H9 (cell line): ENCODE measurements at regions not wholly inside any gene's neighbourhood (a gene's known extent, or its start where the extent isn't known, plus 50 kb on each side); places are given as distances from the start of the nearest gene placed in this dataset.

Source experiments
- DNase-seq: peaks from one replicate; pipeline ENCODE4 v3.0.0-alpha.2; 2017
- H2AFZ ChIP-seq: one replicate; pipeline ENCODE4 v1.6.1; 2013; ENCODE audit warnings: mild to moderate bottlenecking, low read length, control low read depth, moderate library complexity
- H2AK5ac ChIP-seq: 2 replicates; pipeline ENCODE4 v1.6.1; 2013; ENCODE audit warnings: low read length, control low read depth, mixed read lengths; ENCODE audit not compliant: insufficient read length
- H2BK120ac ChIP-seq: one replicate; pipeline ENCODE4 v1.6.1; 2013; ENCODE audit warnings: low read depth, mild to moderate bottlenecking, low read length, control low read depth, inconsistent platforms; ENCODE audit not compliant: poor library complexity, severe bottlenecking
- H2BK12ac ChIP-seq: 2 replicates; pipeline ENCODE4 v1.6.1; 2013; ENCODE audit warnings: low read length, control low read depth, mixed read lengths, low read depth; ENCODE audit not compliant: insufficient read length
- H2BK15ac ChIP-seq: 2 replicates; pipeline ENCODE4 v1.6.1; 2013; ENCODE audit warnings: low read depth, low read length, control low read depth
- H2BK20ac ChIP-seq: one replicate; pipeline ENCODE4 v1.6.1; 2013; ENCODE audit warnings: low read depth, mild to moderate bottlenecking, low read length, control low read depth, inconsistent platforms; ENCODE audit not compliant: poor library complexity, severe bottlenecking
- H2BK5ac ChIP-seq: 2 replicates; pipeline ENCODE4 v1.6.1; 2013; ENCODE audit warnings: low read length, control low read depth, mixed read lengths; ENCODE audit not compliant: insufficient read length
- H3K14ac ChIP-seq: 2 replicates; pipeline ENCODE4 v1.6.1; 2013; ENCODE audit warnings: low read length, control low read depth; ENCODE audit not compliant: insufficient read depth
- H3K18ac ChIP-seq: 2 replicates; pipeline ENCODE4 v1.6.1; 2013; ENCODE audit warnings: low read depth, mild to moderate bottlenecking, mixed read lengths, low read length, control low read depth; ENCODE audit not compliant: insufficient read length
- H3K23ac ChIP-seq: 2 replicates; pipeline ENCODE4 v1.6.1; 2013; ENCODE audit warnings: low read length, control low read depth, mixed read lengths, low read depth; ENCODE audit not compliant: insufficient read length
- H3K23me2 ChIP-seq: 2 replicates; pipeline ENCODE4 v1.6.1; 2013; ENCODE audit warnings: low read depth, mild to moderate bottlenecking, mixed read lengths, low read length, control low read depth; ENCODE audit not compliant: insufficient read length, poor library complexity, severe bottlenecking
- H3K27ac ChIP-seq: 2 replicates; pipeline ENCODE4 v1.5.1; 2013; ENCODE audit warnings: low read length, control low read depth, mixed read lengths, low read depth; ENCODE audit not compliant: insufficient read length
- H3K27me3 ChIP-seq: 2 replicates; pipeline ENCODE4 v1.6.1; 2013; ENCODE audit warnings: low read length, control low read depth, inconsistent platforms; ENCODE audit not compliant: insufficient read depth
- H3K4ac ChIP-seq: 2 replicates; pipeline ENCODE4 v1.6.1; 2013; ENCODE audit warnings: low read depth, mild to moderate bottlenecking, control low read depth, inconsistent platforms, low read length, moderate library complexity
- H3K4me1 ChIP-seq: 2 replicates; pipeline ENCODE4 v1.6.1; 2013; ENCODE audit warnings: low read length, control low read depth, inconsistent platforms; ENCODE audit not compliant: insufficient read depth
- H3K4me2 ChIP-seq: 2 replicates; pipeline ENCODE4 v1.6.1; 2013; ENCODE audit warnings: low read length, control low read depth, mixed read lengths; ENCODE audit not compliant: insufficient read length, insufficient read depth
- H3K56ac ChIP-seq: 2 replicates; pipeline ENCODE4 v1.6.1; 2013; ENCODE audit warnings: low read depth, mild to moderate bottlenecking, mixed read lengths, low read length, control low read depth; ENCODE audit not compliant: insufficient read length
- H3K79me1 ChIP-seq: 2 replicates; pipeline ENCODE4 v1.6.1; 2013; ENCODE audit warnings: low read depth, mild to moderate bottlenecking, moderate library complexity, low read length, control low read depth, inconsistent platforms; ENCODE audit not compliant: insufficient read depth, poor library complexity, severe bottlenecking
- H3K79me2 ChIP-seq: 2 replicates; pipeline ENCODE4 v1.6.1; 2013; ENCODE audit warnings: low read length, control low read depth, inconsistent platforms; ENCODE audit not compliant: insufficient read depth
- H3K9ac ChIP-seq: 2 replicates; pipeline ENCODE4 v1.6.1; 2013; ENCODE audit warnings: low read length, control low read depth, mixed read lengths; ENCODE audit not compliant: insufficient read length; ENCODE audit errors: extremely low read depth
- H3K9me3 ChIP-seq: one replicate; pipeline ENCODE4 v1.6.1; 2013; ENCODE audit warnings: low read depth, low read length, inconsistent platforms; ENCODE audit not compliant: control insufficient read depth
- H3T11ph ChIP-seq: one replicate; pipeline ENCODE4 v1.6.1; 2013; ENCODE audit warnings: mild to moderate bottlenecking, low read length, control low read depth, inconsistent platforms
- H4K20me1 ChIP-seq: one replicate; pipeline ENCODE4 v1.6.1; 2013; ENCODE audit not compliant: control insufficient read depth, insufficient read length, insufficient read depth
- H4K5ac ChIP-seq: 2 replicates; pipeline ENCODE4 v1.6.1; 2013; ENCODE audit warnings: low read depth, mild to moderate bottlenecking, mixed read lengths, low read length, control low read depth; ENCODE audit not compliant: insufficient read length
- H4K8ac ChIP-seq: replicated peaks from 2 replicates; pipeline ENCODE4 v1.6.1; 2013; ENCODE audit warnings: low read length, control low read depth, mixed read lengths, low read depth; ENCODE audit not compliant: insufficient read length
- H4K91ac ChIP-seq: 2 replicates; pipeline ENCODE4 v1.6.1; 2013; ENCODE audit warnings: low read depth, mild to moderate bottlenecking, moderate library complexity, mixed read lengths, low read length, control low read depth; ENCODE audit not compliant: insufficient read length
- H3K27ac Mint-ChIP-seq, 3 experiments: 2 replicates in 2 of 3; 3 replicates in 1 of 3; pipeline ENCODE4 v1.8.0; 2020 to 2021; ENCODE audit warnings: mixed read lengths in 3 of 3, mild to moderate bottlenecking in 1 of 3, moderate library complexity in 1 of 3
- H3K27me3 Mint-ChIP-seq: 2 replicates; pipeline ENCODE4 v1.8.0; 2021; ENCODE audit warnings: low read depth, mild to moderate bottlenecking, moderate library complexity, mixed read lengths
- H3K36me3 Mint-ChIP-seq, 3 experiments: 2 replicates in 2 of 3; 3 replicates in 1 of 3; pipeline ENCODE4 v1.8.0; 2020 to 2021; ENCODE audit warnings: low read depth in 3 of 3, mixed read lengths in 3 of 3; ENCODE audit not compliant: insufficient read depth in 1 of 3
- H3K4me1 Mint-ChIP-seq, 2 experiments: 2 replicates each; pipeline ENCODE4 v1.8.0; 2020; ENCODE audit warnings: mixed read lengths in 2 of 2
- H3K4me3 Mint-ChIP-seq, 2 experiments: 2 replicates in 1 of 2; 3 replicates in 1 of 2; pipeline ENCODE4 v1.8.0; 2020 to 2021; ENCODE audit warnings: mild to moderate bottlenecking in 2 of 2, mixed read lengths in 2 of 2, moderate library complexity in 1 of 2
- H3K9me3 Mint-ChIP-seq, 2 experiments: 2 replicates in 1 of 2; 3 replicates in 1 of 2; pipeline ENCODE4 v1.8.0; 2020; ENCODE audit warnings: mild to moderate bottlenecking in 2 of 2, mixed read lengths in 2 of 2, moderate library complexity in 1 of 2
- WGBS: extraction: QIAGEN DNeasy Blood & Tissue Kit; methylation state at CpG from one replicate; pipeline ENCODE4 v1.1.7; 2013; ENCODE audit warnings: missing lambda C conversion rate, low lambda C conversion rate, mixed read lengths; ENCODE audit not compliant: insufficient read length; ENCODE audit errors: extremely low coverage; 5-methylcytosine and 5-hydroxymethylcytosine counted together
- TF ChIP-seq, protein P1 (sequence below): fragments of 200-600 bp; sonication (generic); conservative IDR thresholded peaks from 3 replicates; pipeline ENCODE4 v1.8.0; 2021; ENCODE audit warnings: antibody characterized with exemption, mild to moderate bottlenecking

DNA sequence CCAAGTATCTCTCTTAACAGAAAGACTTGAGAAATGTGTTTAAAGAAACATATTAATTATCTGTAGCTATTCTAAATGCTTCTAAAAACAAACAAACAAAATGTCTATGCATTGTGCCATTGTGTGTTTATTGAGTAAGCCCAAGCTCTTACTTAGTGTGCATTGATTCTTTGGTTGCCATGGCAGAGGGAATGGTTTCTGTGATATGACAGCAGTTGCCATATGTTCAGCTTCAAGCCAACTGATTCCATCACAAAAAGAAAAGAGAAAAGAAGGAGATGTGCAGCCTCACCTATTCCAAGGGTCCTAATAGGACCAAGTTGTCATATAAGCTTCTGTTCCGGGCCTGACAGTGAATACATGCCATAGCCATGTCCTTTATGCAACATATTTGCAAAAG, 457.5 kb downstream of the TOX3 start:
- no peak overlapping the region for H3K9ac ChIP-seq
- H4K5ac ChIP-seq, result no peak overlapping the region
- no peak overlapping the region for H2BK15ac ChIP-seq
- H3K4me1 Mint-ChIP-seq, result peaks cover 5 to 7% of the 10 kb centered on the region in 2 experiments
- no peaks in the 10 kb centered on the region for H3K79me1 ChIP-seq
- no peaks in the 10 kb centered on the region; a peak in 1 of 7 replicates for H3K36me3 Mint-ChIP-seq
- H3K4me1 ChIP-seq, result no peaks in the 10 kb centered on the region; the same call in 1 of the 2 replicates
- H3K9me3 ChIP-seq, result no peaks in the 10 kb centered on the region
- no peak overlapping the region for H2AK5ac ChIP-seq
- no peak overlapping the region for H2AFZ ChIP-seq
- no peak overlapping the region for H3K56ac ChIP-seq
- H2BK20ac ChIP-seq, result no peak overlapping the region
- H3K4me2 ChIP-seq, result no peak overlapping the region
- no peaks in the 10 kb centered on the region for H3K23me2 ChIP-seq
- no peak overlapping the region for H4K91ac ChIP-seq
- TF ChIP-seq, protein P1, sequence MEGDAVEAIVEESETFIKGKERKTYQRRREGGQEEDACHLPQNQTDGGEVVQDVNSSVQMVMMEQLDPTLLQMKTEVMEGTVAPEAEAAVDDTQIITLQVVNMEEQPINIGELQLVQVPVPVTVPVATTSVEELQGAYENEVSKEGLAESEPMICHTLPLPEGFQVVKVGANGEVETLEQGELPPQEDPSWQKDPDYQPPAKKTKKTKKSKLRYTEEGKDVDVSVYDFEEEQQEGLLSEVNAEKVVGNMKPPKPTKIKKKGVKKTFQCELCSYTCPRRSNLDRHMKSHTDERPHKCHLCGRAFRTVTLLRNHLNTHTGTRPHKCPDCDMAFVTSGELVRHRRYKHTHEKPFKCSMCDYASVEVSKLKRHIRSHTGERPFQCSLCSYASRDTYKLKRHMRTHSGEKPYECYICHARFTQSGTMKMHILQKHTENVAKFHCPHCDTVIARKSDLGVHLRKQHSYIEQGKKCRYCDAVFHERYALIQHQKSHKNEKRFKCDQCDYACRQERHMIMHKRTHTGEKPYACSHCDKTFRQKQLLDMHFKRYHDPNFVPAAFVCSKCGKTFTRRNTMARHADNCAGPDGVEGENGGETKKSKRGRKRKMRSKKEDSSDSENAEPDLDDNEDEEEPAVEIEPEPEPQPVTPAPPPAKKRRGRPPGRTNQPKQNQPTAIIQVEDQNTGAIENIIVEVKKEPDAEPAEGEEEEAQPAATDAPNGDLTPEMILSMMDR, result no peak
- H3K14ac ChIP-seq, result no peak overlapping the region
- H3K27me3 Mint-ChIP-seq, result no peaks in the 10 kb centered on the region
- H3K4ac ChIP-seq, result no peak overlapping the region
- no CpG with 5 or more reads among the region's 1 CpG for WGBS
- no peak overlapping the region for H2BK120ac ChIP-seq
- H3T11ph ChIP-seq, result no peak overlapping the region
- no peak overlapping the region for H3K23ac ChIP-seq
- no peaks in the 10 kb centered on the region for H3K9me3 Mint-ChIP-seq
- H3K18ac ChIP-seq, result no peak overlapping the region
- H3K27ac ChIP-seq, result no peak overlapping the region
- no peak overlapping the region for H2BK12ac ChIP-seq
- H4K20me1 ChIP-seq, result no peaks in the 10 kb centered on the region
- H3K4me3 Mint-ChIP-seq, result no peak overlapping the region
- H2BK5ac ChIP-seq, result no peak overlapping the region
- DNase-seq, result no peak
- no peaks in the 10 kb centered on the region for H3K27me3 ChIP-seq
- H3K27ac Mint-ChIP-seq, result no peak overlapping the region
- no peaks in the 10 kb centered on the region for H3K79me2 ChIP-seq
- H4K8ac ChIP-seq, result no peak overlapping the region
